GM23338 (cell line): ENCODE measurements at regions not wholly inside any gene's neighbourhood (a gene's known extent, or its start where the extent isn't known, plus 50 kb on each side); places are given as distances from the start of the nearest gene placed in this dataset.

Experiments used
- ATAC-seq: fragments of 200-7000 bp; cut with Tn5 transposase; 3 replicates; pipeline ENCODE4 v1.9.1; 2020
- DNase-seq: peaks from one replicate; pipeline ENCODE4 v3.0.0-alpha.2; 2015; ENCODE audit warnings: low spot score
- H2AFZ ChIP-seq: fragments of 200-600 bp; sonication (generic); 2 replicates; pipeline ENCODE4 v1.8.0; 2016; ENCODE audit warnings: antibody characterized with exemption, mild to moderate bottlenecking, moderate library complexity
- H3F3A ChIP-seq: fragments of 200-600 bp; sonication (generic); replicated peaks from 2 replicates; pipeline ENCODE4 v1.8.0; 2017; ENCODE audit warnings: antibody characterized with exemption, mixed run types, low read depth
- H3K27ac ChIP-seq: fragments of 200-600 bp; sonication (generic); 2 replicates; pipeline ENCODE4 v1.6.1; 2016; ENCODE audit warnings: low read depth
- H3K27me3 ChIP-seq: fragments of 200-600 bp; sonication (generic); 2 replicates; pipeline ENCODE4 v1.8.0; 2016; ENCODE audit warnings: mild to moderate bottlenecking, mixed run types, moderate library complexity; ENCODE audit not compliant: insufficient read depth
- H3K36me3 ChIP-seq: fragments of 200-600 bp; sonication (generic); 2 replicates; pipeline ENCODE4 v1.8.0; 2016; ENCODE audit warnings: mild to moderate bottlenecking; ENCODE audit not compliant: insufficient read depth
- H3K4me1 ChIP-seq: fragments of 200-600 bp; sonication (generic); 2 replicates; pipeline ENCODE4 v1.8.0; 2016; ENCODE audit warnings: mild to moderate bottlenecking, moderate library complexity; ENCODE audit not compliant: insufficient read depth
- H3K4me2 ChIP-seq: fragments of 200-600 bp; sonication (generic); 2 replicates; pipeline ENCODE4 v1.7.1; 2017; ENCODE audit warnings: mixed run types
- H3K4me3 ChIP-seq: fragments of 200-600 bp; sonication (generic); 2 replicates; pipeline ENCODE4 v1.6.1; 2016; ENCODE audit warnings: mixed run types
- H3K79me2 ChIP-seq: fragments of 200-600 bp; sonication (generic); replicated peaks from 2 replicates; pipeline ENCODE4 v1.8.0; 2017; ENCODE audit warnings: mild to moderate bottlenecking; ENCODE audit not compliant: insufficient read depth
- H3K9me2 ChIP-seq: fragments of 200-600 bp; sonication (generic); 2 replicates; pipeline ENCODE4 v1.8.0; 2017; ENCODE audit not compliant: insufficient read depth
- H4K20me1 ChIP-seq: fragments of 200-600 bp; sonication (generic); replicated peaks from 2 replicates; pipeline ENCODE4 v1.8.0; 2017; ENCODE audit warnings: mild to moderate bottlenecking; ENCODE audit not compliant: insufficient read depth
- H3K27ac Mint-ChIP-seq: 2 replicates; pipeline ENCODE4 v1.8.0; 2020; ENCODE audit warnings: inconsistent platforms, mild to moderate bottlenecking, moderate library complexity, mixed read lengths
- H3K27me3 Mint-ChIP-seq: 3 replicates; pipeline ENCODE4 v1.8.0; 2022; ENCODE audit warnings: low read depth, mild to moderate bottlenecking, moderate library complexity, mixed read lengths, inconsistent platforms; ENCODE audit not compliant: insufficient read depth, poor library complexity
- H3K36me3 Mint-ChIP-seq: 3 replicates; pipeline ENCODE4 v1.8.0; 2021; ENCODE audit warnings: low read depth, mild to moderate bottlenecking, inconsistent platforms, moderate library complexity, mixed read lengths
- H3K4me1 Mint-ChIP-seq: 3 replicates; pipeline ENCODE4 v1.8.0; 2020; ENCODE audit warnings: mild to moderate bottlenecking, inconsistent platforms, mixed read lengths
- H3K4me3 Mint-ChIP-seq: 3 replicates; pipeline ENCODE4 v1.8.0; 2021; ENCODE audit warnings: moderate library complexity, mild to moderate bottlenecking, inconsistent platforms, mixed read lengths
- H3K9me3 Mint-ChIP-seq: 3 replicates; pipeline ENCODE4 v1.8.0; 2020; ENCODE audit warnings: moderate library complexity, mild to moderate bottlenecking, inconsistent platforms, mixed read lengths
- CREB1 ChIP-seq: fragments of 250-450 bp; sonication (Bioruptor Pico); IDR thresholded peaks from 2 replicates; pipeline ENCODE4 v1.5.0; 2020; ENCODE audit warnings: low read depth, mild to moderate bottlenecking, moderate library complexity
- EZH2 ChIP-seq: fragments of 200-600 bp; sonication (generic); IDR thresholded peaks from one replicate; pipeline ENCODE4 v1.8.0; 2017; ENCODE audit warnings: antibody characterized with exemption, mild to moderate bottlenecking, low read depth; ENCODE audit not compliant: unreplicated experiment
- EZH2phosphoT487 ChIP-seq: fragments of 200-600 bp; sonication (generic); IDR thresholded peaks from one replicate; pipeline ENCODE4 v1.8.1; 2018; ENCODE audit warnings: antibody characterized with exemption; ENCODE audit not compliant: unreplicated experiment
- JUNB ChIP-seq: IDR thresholded peaks from one replicate; pipeline ENCODE4 v1.6.1; 2016; ENCODE audit warnings: antibody characterized with exemption; ENCODE audit not compliant: unreplicated experiment
- NANOG ChIP-seq: IDR thresholded peaks from 2 replicates; pipeline ENCODE4 v1.6.1; 2016; ENCODE audit warnings: antibody characterized with exemption, borderline replicate concordance
- POLR2AphosphoS5 ChIP-seq: IDR thresholded peaks from 2 replicates; pipeline ENCODE4 v1.6.1; 2016; ENCODE audit warnings: antibody characterized with exemption, low read depth
- STAT1 ChIP-seq: IDR thresholded peaks from one replicate; pipeline ENCODE4 v1.6.1; 2016; ENCODE audit warnings: antibody characterized with exemption; ENCODE audit not compliant: unreplicated experiment
- ZNF114 ChIP-seq: fragments of 250-450 bp; sonication (Bioruptor Pico); IDR thresholded peaks from 2 replicates; pipeline ENCODE4 v1.5.0; 2020; ENCODE audit warnings: mild to moderate bottlenecking, moderate library complexity
- ZNF331 ChIP-seq: fragments of 250-450 bp; sonication (Bioruptor Pico); IDR thresholded peaks from 2 replicates; pipeline ENCODE4 v1.5.0; 2020; ENCODE audit warnings: low read depth, mild to moderate bottlenecking, moderate library complexity
- TF ChIP-seq, protein P1 (sequence below): fragments of 250-450 bp; sonication (Bioruptor Pico); IDR thresholded peaks from 2 replicates; pipeline ENCODE4 v1.5.0; 2020; ENCODE audit warnings: mild to moderate bottlenecking, moderate library complexity
- TF ChIP-seq, protein P2 (sequence below), 2 experiments: fragments of 200-600 bp in 1 of 2; sonication (generic) in 1 of 2; conservative IDR thresholded peaks; 2 replicates each; pipeline versions ENCODE4 v1.5.1 to v1.6.1; 2016 to 2017; ENCODE audit warnings: antibody characterized with exemption in 2 of 2, low read depth in 2 of 2, mild to moderate bottlenecking in 2 of 2, moderate library complexity in 1 of 2
- TF ChIP-seq, protein P3 (sequence below): IDR thresholded peaks from one replicate; pipeline ENCODE4 v1.6.1; 2018; ENCODE audit warnings: antibody characterized with exemption; ENCODE audit not compliant: unreplicated experiment
- TF ChIP-seq, protein P4 (sequence below): IDR thresholded peaks from 2 replicates; pipeline ENCODE4 v1.6.1; 2016; ENCODE audit warnings: antibody characterized with exemption

DNA sequence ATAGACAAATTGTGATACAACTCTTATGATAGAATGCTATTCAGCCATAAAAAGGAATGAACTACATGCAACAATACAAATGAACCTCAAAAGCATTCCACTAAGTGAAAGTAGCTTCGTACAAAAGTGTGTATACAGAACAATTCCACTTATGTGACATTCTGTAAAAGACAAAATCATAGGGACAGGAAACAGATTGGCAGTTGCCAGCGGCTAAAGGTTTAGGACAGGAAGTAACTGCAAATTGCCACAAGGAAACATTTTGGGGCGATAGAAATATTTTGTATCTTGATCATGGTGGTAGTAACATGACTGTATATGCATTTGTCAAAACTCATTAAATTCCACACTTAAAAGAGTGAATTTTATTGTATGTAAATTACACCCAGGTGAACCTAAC lies 113.4 kb downstream of the CAPZA3 start:
- DNase-seq (no peak), ATAC-seq (no peak)
- Histone ChIP-seq H2AFZ (no peak overlapping the region), H4K20me1 (no peaks in the 10 kb centered on the region), H3K9me2 (peaks cover 4% of the 10 kb centered on the region; the same call in 1 of the 2 replicates), H3K27me3 (no peaks in the 10 kb centered on the region), H3F3A (no peaks in the 10 kb centered on the region), H3K4me2 (no peak overlapping the region), H3K79me2 (no peaks in the 10 kb centered on the region), H3K4me3 (no peak overlapping the region), H3K36me3 (no peaks in the 10 kb centered on the region), H3K4me1 (no peaks in the 10 kb centered on the region), H3K27ac (no peak overlapping the region)
- no peaks in the 10 kb centered on the region for H3K27me3 Mint-ChIP-seq
- no peaks in the 10 kb centered on the region for H3K36me3 Mint-ChIP-seq
- 0 out of 3 replicates have a peak, but pooled peaks cover 2% of the 10 kb centered on the region for H3K4me1 Mint-ChIP-seq
- H3K9me3 Mint-ChIP-seq: no peaks in the 10 kb centered on the region
- TF ChIP-seq, protein P1, sequence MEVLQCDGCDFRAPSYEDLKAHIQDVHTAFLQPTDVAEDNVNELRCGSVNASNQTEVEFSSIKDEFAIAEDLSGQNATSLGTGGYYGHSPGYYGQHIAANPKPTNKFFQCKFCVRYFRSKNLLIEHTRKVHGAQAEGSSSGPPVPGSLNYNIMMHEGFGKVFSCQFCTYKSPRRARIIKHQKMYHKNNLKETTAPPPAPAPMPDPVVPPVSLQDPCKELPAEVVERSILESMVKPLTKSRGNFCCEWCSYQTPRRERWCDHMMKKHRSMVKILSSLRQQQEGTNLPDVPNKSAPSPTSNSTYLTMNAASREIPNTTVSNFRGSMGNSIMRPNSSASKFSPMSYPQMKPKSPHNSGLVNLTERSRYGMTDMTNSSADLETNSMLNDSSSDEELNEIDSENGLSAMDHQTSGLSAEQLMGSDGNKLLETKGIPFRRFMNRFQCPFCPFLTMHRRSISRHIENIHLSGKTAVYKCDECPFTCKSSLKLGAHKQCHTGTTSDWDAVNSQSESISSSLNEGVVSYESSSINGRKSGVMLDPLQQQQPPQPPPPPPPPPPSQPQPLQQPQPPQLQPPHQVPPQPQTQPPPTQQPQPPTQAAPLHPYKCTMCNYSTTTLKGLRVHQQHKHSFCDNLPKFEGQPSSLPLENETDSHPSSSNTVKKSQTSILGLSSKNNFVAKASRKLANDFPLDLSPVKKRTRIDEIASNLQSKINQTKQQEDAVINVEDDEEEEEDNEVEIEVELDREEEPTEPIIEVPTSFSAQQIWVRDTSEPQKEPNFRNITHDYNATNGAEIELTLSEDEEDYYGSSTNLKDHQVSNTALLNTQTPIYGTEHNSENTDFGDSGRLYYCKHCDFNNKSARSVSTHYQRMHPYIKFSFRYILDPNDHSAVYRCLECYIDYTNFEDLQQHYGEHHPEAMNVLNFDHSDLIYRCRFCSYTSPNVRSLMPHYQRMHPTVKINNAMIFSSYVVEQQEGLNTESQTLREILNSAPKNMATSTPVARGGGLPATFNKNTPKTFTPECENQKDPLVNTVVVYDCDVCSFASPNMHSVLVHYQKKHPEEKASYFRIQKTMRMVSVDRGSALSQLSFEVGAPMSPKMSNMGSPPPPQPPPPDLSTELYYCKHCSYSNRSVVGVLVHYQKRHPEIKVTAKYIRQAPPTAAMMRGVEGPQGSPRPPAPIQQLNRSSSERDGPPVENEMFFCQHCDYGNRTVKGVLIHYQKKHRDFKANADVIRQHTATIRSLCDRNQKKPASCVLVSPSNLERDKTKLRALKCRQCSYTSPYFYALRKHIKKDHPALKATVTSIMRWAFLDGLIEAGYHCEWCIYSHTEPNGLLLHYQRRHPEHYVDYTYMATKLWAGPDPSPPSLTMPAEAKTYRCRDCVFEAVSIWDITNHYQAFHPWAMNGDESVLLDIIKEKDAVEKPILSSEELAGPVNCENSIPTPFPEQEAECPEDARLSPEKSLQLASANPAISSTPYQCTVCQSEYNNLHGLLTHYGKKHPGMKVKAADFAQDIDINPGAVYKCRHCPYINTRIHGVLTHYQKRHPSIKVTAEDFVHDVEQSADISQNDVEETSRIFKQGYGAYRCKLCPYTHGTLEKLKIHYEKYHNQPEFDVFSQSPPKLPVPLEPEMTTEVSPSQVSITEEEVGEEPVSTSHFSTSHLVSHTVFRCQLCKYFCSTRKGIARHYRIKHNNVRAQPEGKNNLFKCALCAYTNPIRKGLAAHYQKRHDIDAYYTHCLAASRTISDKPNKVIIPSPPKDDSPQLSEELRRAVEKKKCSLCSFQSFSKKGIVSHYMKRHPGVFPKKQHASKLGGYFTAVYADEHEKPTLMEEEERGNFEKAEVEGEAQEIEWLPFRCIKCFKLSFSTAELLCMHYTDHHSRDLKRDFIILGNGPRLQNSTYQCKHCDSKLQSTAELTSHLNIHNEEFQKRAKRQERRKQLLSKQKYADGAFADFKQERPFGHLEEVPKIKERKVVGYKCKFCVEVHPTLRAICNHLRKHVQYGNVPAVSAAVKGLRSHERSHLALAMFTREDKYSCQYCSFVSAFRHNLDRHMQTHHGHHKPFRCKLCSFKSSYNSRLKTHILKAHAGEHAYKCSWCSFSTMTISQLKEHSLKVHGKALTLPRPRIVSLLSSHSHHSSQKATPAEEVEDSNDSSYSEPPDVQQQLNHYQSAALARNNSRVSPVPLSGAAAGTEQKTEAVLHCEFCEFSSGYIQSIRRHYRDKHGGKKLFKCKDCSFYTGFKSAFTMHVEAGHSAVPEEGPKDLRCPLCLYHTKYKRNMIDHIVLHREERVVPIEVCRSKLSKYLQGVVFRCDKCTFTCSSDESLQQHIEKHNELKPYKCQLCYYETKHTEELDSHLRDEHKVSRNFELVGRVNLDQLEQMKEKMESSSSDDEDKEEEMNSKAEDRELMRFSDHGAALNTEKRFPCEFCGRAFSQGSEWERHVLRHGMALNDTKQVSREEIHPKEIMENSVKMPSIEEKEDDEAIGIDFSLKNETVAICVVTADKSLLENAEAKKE: no peak
- no peak for TF ChIP-seq POLR2AphosphoS5
- no peak for TF ChIP-seq NANOG
- TF ChIP-seq, protein P2, sequence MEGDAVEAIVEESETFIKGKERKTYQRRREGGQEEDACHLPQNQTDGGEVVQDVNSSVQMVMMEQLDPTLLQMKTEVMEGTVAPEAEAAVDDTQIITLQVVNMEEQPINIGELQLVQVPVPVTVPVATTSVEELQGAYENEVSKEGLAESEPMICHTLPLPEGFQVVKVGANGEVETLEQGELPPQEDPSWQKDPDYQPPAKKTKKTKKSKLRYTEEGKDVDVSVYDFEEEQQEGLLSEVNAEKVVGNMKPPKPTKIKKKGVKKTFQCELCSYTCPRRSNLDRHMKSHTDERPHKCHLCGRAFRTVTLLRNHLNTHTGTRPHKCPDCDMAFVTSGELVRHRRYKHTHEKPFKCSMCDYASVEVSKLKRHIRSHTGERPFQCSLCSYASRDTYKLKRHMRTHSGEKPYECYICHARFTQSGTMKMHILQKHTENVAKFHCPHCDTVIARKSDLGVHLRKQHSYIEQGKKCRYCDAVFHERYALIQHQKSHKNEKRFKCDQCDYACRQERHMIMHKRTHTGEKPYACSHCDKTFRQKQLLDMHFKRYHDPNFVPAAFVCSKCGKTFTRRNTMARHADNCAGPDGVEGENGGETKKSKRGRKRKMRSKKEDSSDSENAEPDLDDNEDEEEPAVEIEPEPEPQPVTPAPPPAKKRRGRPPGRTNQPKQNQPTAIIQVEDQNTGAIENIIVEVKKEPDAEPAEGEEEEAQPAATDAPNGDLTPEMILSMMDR (conservative IDR thresholded peaks at IDR 0.05; ENCODE audit: low read depth in 2 of 2): no peak
- TF ChIP-seq, protein P3, sequence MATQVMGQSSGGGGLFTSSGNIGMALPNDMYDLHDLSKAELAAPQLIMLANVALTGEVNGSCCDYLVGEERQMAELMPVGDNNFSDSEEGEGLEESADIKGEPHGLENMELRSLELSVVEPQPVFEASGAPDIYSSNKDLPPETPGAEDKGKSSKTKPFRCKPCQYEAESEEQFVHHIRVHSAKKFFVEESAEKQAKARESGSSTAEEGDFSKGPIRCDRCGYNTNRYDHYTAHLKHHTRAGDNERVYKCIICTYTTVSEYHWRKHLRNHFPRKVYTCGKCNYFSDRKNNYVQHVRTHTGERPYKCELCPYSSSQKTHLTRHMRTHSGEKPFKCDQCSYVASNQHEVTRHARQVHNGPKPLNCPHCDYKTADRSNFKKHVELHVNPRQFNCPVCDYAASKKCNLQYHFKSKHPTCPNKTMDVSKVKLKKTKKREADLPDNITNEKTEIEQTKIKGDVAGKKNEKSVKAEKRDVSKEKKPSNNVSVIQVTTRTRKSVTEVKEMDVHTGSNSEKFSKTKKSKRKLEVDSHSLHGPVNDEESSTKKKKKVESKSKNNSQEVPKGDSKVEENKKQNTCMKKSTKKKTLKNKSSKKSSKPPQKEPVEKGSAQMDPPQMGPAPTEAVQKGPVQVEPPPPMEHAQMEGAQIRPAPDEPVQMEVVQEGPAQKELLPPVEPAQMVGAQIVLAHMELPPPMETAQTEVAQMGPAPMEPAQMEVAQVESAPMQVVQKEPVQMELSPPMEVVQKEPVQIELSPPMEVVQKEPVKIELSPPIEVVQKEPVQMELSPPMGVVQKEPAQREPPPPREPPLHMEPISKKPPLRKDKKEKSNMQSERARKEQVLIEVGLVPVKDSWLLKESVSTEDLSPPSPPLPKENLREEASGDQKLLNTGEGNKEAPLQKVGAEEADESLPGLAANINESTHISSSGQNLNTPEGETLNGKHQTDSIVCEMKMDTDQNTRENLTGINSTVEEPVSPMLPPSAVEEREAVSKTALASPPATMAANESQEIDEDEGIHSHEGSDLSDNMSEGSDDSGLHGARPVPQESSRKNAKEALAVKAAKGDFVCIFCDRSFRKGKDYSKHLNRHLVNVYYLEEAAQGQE: no peak
- no peak for TF ChIP-seq EZH2
- TF ChIP-seq ZNF331 (CRISPR knock-in tag): no peak
- TF ChIP-seq CREB1: no peak
- no peak for TF ChIP-seq JUNB
- TF ChIP-seq, protein P4, sequence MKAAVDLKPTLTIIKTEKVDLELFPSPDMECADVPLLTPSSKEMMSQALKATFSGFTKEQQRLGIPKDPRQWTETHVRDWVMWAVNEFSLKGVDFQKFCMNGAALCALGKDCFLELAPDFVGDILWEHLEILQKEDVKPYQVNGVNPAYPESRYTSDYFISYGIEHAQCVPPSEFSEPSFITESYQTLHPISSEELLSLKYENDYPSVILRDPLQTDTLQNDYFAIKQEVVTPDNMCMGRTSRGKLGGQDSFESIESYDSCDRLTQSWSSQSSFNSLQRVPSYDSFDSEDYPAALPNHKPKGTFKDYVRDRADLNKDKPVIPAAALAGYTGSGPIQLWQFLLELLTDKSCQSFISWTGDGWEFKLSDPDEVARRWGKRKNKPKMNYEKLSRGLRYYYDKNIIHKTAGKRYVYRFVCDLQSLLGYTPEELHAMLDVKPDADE: no peak
- no peak for TF ChIP-seq EZH2phosphoT487
- TF ChIP-seq STAT1: no peak
- TF ChIP-seq ZNF114 (CRISPR knock-in tag): no peak
- H3K27ac Mint-ChIP-seq: no peak overlapping the region
- H3K4me3 Mint-ChIP-seq: no peak overlapping the region
